ENCODE measurements at regions not wholly inside any gene's neighbourhood (a gene's known extent, or its start where the extent isn't known, plus 50 kb on each side); places are given as distances from the start of the nearest gene placed in this dataset.
"Not testable (repeated sequence)": the region's sequence is repeated elsewhere in the genome, so short reads cannot be mapped to it uniquely, and the experiment has no call there.

- no peak for TF ChIP-seq CTCF (IDR thresholded peaks at IDR 0.05; ENCODE audit: poor library complexity, severe bottlenecking)
Measured at GRCh38 chr16:73113336-73113735, 65.4 kb upstream of the ZFHX3 start.

GRCh38 chr16:73108195-73108963 lies 60.5 kb upstream of the ZFHX3 start:
- H3K4me3 ChIP-seq (ENCODE audit: severe bottlenecking): no peak overlapping the region
- no peaks in the 10 kb centered on the region for H3K9me3 ChIP-seq (ENCODE audit: severe bottlenecking)
- H3K4me1 ChIP-seq (ENCODE audit: insufficient read depth, poor library complexity, severe bottlenecking): no peaks in the 10 kb centered on the region
- H3K36me3 ChIP-seq (ENCODE audit: low read depth): no peaks in the 10 kb centered on the region
- DNase-seq (ENCODE audit: low spot score) (no peak), ATAC-seq (ENCODE audit: low read depth) (no peak)
- no peak for TF ChIP-seq CTCF (IDR thresholded peaks at IDR 0.05; ENCODE audit: poor library complexity, severe bottlenecking)
- H3K27me3 ChIP-seq (ENCODE audit: insufficient read depth, poor library complexity, severe bottlenecking): no peaks in the 10 kb centered on the region
- H3K27ac ChIP-seq (ENCODE audit: poor library complexity, severe bottlenecking): no peak overlapping the region

More at GRCh38 chr16:73113336-73113735, 65.4 kb upstream of the ZFHX3 start:
- H3K9me3 ChIP-seq (ENCODE audit: severe bottlenecking): no peaks in the 10 kb centered on the region
- H3K27me3 ChIP-seq (ENCODE audit: insufficient read depth, poor library complexity, severe bottlenecking): no peaks in the 10 kb centered on the region
- no peak overlapping the region for H3K4me3 ChIP-seq (ENCODE audit: severe bottlenecking)
- no peaks in the 10 kb centered on the region for H3K36me3 ChIP-seq (ENCODE audit: low read depth)
- DNase-seq (ENCODE audit: low spot score): no peak
- no peak overlapping the region for H3K27ac ChIP-seq (ENCODE audit: poor library complexity, severe bottlenecking)
- ATAC-seq (ENCODE audit: low read depth): peak; percentile 100
- H3K4me1 ChIP-seq (ENCODE audit: insufficient read depth, poor library complexity, severe bottlenecking): no peaks in the 10 kb centered on the region

- no peak for TF ChIP-seq CTCF (IDR thresholded peaks at IDR 0.05; ENCODE audit: poor library complexity, severe bottlenecking)
- Histone ChIP-seq H3K36me3 (ENCODE audit: low read depth) (no peaks in the 10 kb centered on the region), H3K4me3 (ENCODE audit: severe bottlenecking) (no peak overlapping the region), H3K27ac (ENCODE audit: poor library complexity, severe bottlenecking) (no peak overlapping the region), H3K4me1 (ENCODE audit: insufficient read depth, poor library complexity, severe bottlenecking) (no peaks in the 10 kb centered on the region), H3K9me3 (ENCODE audit: severe bottlenecking) (no peaks in the 10 kb centered on the region), H3K27me3 (ENCODE audit: insufficient read depth, poor library complexity, severe bottlenecking) (no peaks in the 10 kb centered on the region)
- DNase-seq (ENCODE audit: low spot score) (no peak), ATAC-seq (ENCODE audit: low read depth) (no peak)
Measured at GRCh38 chr16:73107371-73107770, 59.4 kb upstream of the ZFHX3 start.

GRCh38 chr16:73106329-73107034 lies 58.6 kb upstream of the ZFHX3 start:
- Histone ChIP-seq H3K4me1 (ENCODE audit: insufficient read depth, poor library complexity, severe bottlenecking) (no peaks in the 10 kb centered on the region), H3K27ac (ENCODE audit: poor library complexity, severe bottlenecking) (no peak overlapping the region), H3K27me3 (ENCODE audit: insufficient read depth, poor library complexity, severe bottlenecking) (no peaks in the 10 kb centered on the region), H3K9me3 (ENCODE audit: severe bottlenecking) (no peaks in the 10 kb centered on the region), H3K4me3 (ENCODE audit: severe bottlenecking) (no peak overlapping the region), H3K36me3 (ENCODE audit: low read depth) (no peaks in the 10 kb centered on the region)
- no peak for TF ChIP-seq CTCF (IDR thresholded peaks at IDR 0.05; ENCODE audit: poor library complexity, severe bottlenecking)
- ATAC-seq (ENCODE audit: low read depth) (no peak), DNase-seq (ENCODE audit: low spot score) (no peak)

GRCh38 chr16:73101568-73101967 lies 53.6 kb upstream of the ZFHX3 start:
- Histone ChIP-seq H3K4me3 (ENCODE audit: severe bottlenecking) (no peak overlapping the region), H3K27me3 (ENCODE audit: insufficient read depth, poor library complexity, severe bottlenecking) (no peaks in the 10 kb centered on the region), H3K9me3 (ENCODE audit: severe bottlenecking) (no peaks in the 10 kb centered on the region), H3K27ac (ENCODE audit: poor library complexity, severe bottlenecking) (no peak overlapping the region), H3K4me1 (ENCODE audit: insufficient read depth, poor library complexity, severe bottlenecking) (no peaks in the 10 kb centered on the region), H3K36me3 (ENCODE audit: low read depth) (no peaks in the 10 kb centered on the region)
- ATAC-seq (ENCODE audit: low read depth) (no peak), DNase-seq (ENCODE audit: low spot score) (no peak)
- TF ChIP-seq CTCF (IDR thresholded peaks at IDR 0.05; ENCODE audit: poor library complexity, severe bottlenecking): no peak

GRCh38 chr16:73099601-73100000 lies 51.7 kb upstream of the ZFHX3 start:
- not testable (repeated sequence) for H3K9me3 ChIP-seq (ENCODE audit: severe bottlenecking); DNase-seq (ENCODE audit: low spot score); H3K36me3 ChIP-seq (ENCODE audit: low read depth); H3K27ac ChIP-seq (ENCODE audit: poor library complexity, severe bottlenecking); H3K4me3 ChIP-seq (ENCODE audit: severe bottlenecking); H3K27me3 ChIP-seq (ENCODE audit: insufficient read depth, poor library complexity, severe bottlenecking); ATAC-seq (ENCODE audit: low read depth)
- peaks cover 14% of the 10 kb centered on the region for H3K4me1 ChIP-seq (ENCODE audit: insufficient read depth, poor library complexity, severe bottlenecking)
